ENCODE measurements at regions not wholly inside any gene's neighbourhood (a gene's known extent, or its start where the extent isn't known, plus 50 kb on each side); places are given as distances from the start of the nearest gene placed in this dataset.

- Histone ChIP-seq H3K4me1 (ENCODE audit: insufficient read depth, low read length, severe bottlenecking) (no peaks in the 10 kb centered on the region), H3K4me2 (ENCODE audit: low read length) (no peak overlapping the region), H3K27ac (ENCODE audit: low read depth, low read length, poor library complexity, severe bottlenecking) (no peak overlapping the region), H2AFZ (ENCODE audit: low read length) (no peak overlapping the region), H4K20me1 (ENCODE audit: insufficient read depth, low read length) (no peaks in the 10 kb centered on the region), H3F3A (ENCODE audit: insufficient read depth, low read length) (no peaks in the 10 kb centered on the region), H3K79me2 (ENCODE audit: insufficient read depth, low read length) (no peaks in the 10 kb centered on the region), H3K36me3 (ENCODE audit: insufficient read depth, low read length) (no peaks in the 10 kb centered on the region), H3K27me3 (ENCODE audit: insufficient read depth, low read length) (no peaks in the 10 kb centered on the region), H3K9me3 (ENCODE audit: low read length) (no peaks in the 10 kb centered on the region), H3K9ac (ENCODE audit: low read length) (no peak overlapping the region), H3K9me2 (ENCODE audit: low read depth, low read length) (no peaks in the 10 kb centered on the region), H3K4me3 (ENCODE audit: low read depth, low read length, poor library complexity, severe bottlenecking) (no peak overlapping the region)
- no peak for TF ChIP-seq CTCF (IDR thresholded peaks at IDR 0.05; ENCODE audit: low read length)
- TF ChIP-seq EZH2 (IDR thresholded peaks at IDR 0.05; ENCODE audit: borderline replicate concordance, low read length), result no peak
Observed at GRCh38 chr13:109416001-109416400, 370.4 kb downstream of the IRS2 start.

GRCh38 chr13:109415057-109415456 is 371.3 kb downstream of the IRS2 start:
- Histone ChIP-seq H3K9me2 (ENCODE audit: low read depth, low read length) (no peaks in the 10 kb centered on the region), H3K4me2 (ENCODE audit: low read length) (no peak overlapping the region), H3K27ac (ENCODE audit: low read depth, low read length, poor library complexity, severe bottlenecking) (no peak overlapping the region), H4K20me1 (ENCODE audit: insufficient read depth, low read length) (no peaks in the 10 kb centered on the region), H3K4me3 (ENCODE audit: low read depth, low read length, poor library complexity, severe bottlenecking) (no peak overlapping the region), H2AFZ (ENCODE audit: low read length) (no peak overlapping the region), H3K4me1 (ENCODE audit: insufficient read depth, low read length, severe bottlenecking) (no peaks in the 10 kb centered on the region), H3K9me3 (ENCODE audit: low read length) (no peaks in the 10 kb centered on the region), H3K27me3 (ENCODE audit: insufficient read depth, low read length) (no peaks in the 10 kb centered on the region), H3K9ac (ENCODE audit: low read length) (no peak overlapping the region), H3K79me2 (ENCODE audit: insufficient read depth, low read length) (no peaks in the 10 kb centered on the region), H3K36me3 (ENCODE audit: insufficient read depth, low read length) (no peaks in the 10 kb centered on the region), H3F3A (ENCODE audit: insufficient read depth, low read length) (no peaks in the 10 kb centered on the region)
- TF ChIP-seq EZH2 (IDR thresholded peaks at IDR 0.05; ENCODE audit: borderline replicate concordance, low read length), result no peak
- TF ChIP-seq CTCF (IDR thresholded peaks at IDR 0.05; ENCODE audit: low read length), result no peak

GRCh38 chr13:109412283-109412901 is 374.0 kb downstream of the IRS2 start:
- TF ChIP-seq CTCF (IDR thresholded peaks at IDR 0.05; ENCODE audit: low read length) (no peak), EZH2 (IDR thresholded peaks at IDR 0.05; ENCODE audit: borderline replicate concordance, low read length) (no peak)
- Histone ChIP-seq H3K27me3 (ENCODE audit: insufficient read depth, low read length) (no peaks in the 10 kb centered on the region), H3F3A (ENCODE audit: insufficient read depth, low read length) (no peaks in the 10 kb centered on the region), H3K9ac (ENCODE audit: low read length) (no peak overlapping the region), H3K4me2 (ENCODE audit: low read length) (no peak overlapping the region), H3K79me2 (ENCODE audit: insufficient read depth, low read length) (no peaks in the 10 kb centered on the region), H2AFZ (ENCODE audit: low read length) (no peak overlapping the region), H3K27ac (ENCODE audit: low read depth, low read length, poor library complexity, severe bottlenecking) (no peak overlapping the region), H3K4me3 (ENCODE audit: low read depth, low read length, poor library complexity, severe bottlenecking) (no peak overlapping the region), H3K9me2 (ENCODE audit: low read depth, low read length) (no peaks in the 10 kb centered on the region), H3K4me1 (ENCODE audit: insufficient read depth, low read length, severe bottlenecking) (no peaks in the 10 kb centered on the region), H4K20me1 (ENCODE audit: insufficient read depth, low read length) (no peaks in the 10 kb centered on the region), H3K9me3 (ENCODE audit: low read length) (no peaks in the 10 kb centered on the region), H3K36me3 (ENCODE audit: insufficient read depth, low read length) (no peaks in the 10 kb centered on the region)
